HG02623 (cell line): ENCODE measurements at regions not wholly inside any gene's neighbourhood (a gene's known extent, or its start where the extent isn't known, plus 50 kb on each side); places are given as distances from the start of the nearest gene placed in this dataset.
A peak's percentile ranks its signal among the peaks of the same experiment; 100 is the strongest.
"Not testable (repeated sequence)": the region's sequence is repeated elsewhere in the genome, so short reads cannot be mapped to it uniquely, and the experiment has no call there.

Experiments
- ATAC-seq: cut with Tn5 transposase; IDR thresholded peaks from one replicate; pipeline ENCODE4 v1.9.1; 2021; ENCODE audit warnings: moderate library complexity; ENCODE audit not compliant: unreplicated experiment

DNA sequence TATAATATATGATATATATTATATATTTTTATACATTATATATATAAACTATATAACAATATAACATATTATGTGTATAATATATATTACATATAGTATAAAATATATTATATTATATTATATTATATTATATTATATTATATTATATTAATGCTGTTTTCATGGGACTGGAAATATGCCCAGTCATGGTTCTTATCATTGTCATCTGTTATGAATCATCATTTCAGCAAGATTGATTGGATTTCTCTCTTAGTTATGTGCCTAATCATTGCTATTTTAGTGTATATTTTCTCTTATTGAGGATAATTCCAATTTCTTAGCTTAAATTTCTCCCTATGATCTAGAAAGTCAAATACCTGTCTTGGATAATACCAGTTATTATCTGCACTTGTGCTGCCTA lies 617.8 kb downstream of the TRIB2 start:
- no peak for ATAC-seq

DNA sequence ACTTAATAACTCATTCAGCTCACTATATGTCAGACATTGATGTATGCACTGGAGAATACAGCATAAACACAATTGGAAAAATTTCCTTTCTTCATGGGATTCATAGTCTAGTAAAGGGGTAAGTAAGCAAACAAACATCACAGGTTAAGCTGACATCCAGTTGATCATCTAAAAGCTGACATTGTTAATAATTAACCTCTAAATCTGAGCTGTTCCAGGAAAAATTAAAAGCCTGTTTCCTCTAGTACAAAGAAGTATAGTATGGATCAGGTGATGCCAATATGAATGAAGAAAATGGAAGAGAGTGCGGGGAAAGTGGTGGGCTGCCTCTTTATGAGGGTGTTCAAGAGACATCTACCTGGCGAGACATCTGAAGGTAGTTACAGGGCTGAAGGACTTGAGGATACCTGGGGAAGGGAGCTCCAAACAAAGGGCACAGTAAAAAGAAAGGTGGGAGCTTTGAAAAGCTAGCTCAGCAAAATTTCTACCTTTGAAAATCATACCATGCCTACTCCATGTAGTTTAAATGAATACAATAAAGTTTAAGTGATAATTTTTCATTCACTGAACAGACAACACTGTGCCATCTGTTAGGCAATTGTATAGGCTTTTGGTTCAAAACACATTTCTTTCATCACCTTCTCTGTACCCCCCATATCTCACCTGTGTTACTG lies 619.3 kb downstream of the TRIB2 start:
- ATAC-seq, result no peak

DNA sequence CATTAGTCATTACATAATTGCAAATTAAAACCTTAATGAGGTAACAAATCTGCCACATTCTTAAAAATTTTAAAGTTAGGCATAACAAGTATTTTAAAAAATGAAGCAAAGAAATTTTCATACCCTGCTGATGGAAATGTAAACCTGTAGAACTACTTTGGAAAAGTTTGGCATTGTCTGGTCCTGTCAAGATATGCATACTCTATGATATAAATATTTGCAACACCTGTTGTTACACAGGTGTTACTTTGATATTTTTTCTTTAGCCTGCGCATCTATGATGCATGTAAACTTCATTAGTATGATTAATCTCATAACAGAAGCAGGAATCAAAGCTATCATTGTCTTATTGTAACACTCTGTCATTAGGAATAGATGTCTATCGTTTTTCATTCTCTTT lies 634.3 kb downstream of the TRIB2 start:
- no peak for ATAC-seq

DNA sequence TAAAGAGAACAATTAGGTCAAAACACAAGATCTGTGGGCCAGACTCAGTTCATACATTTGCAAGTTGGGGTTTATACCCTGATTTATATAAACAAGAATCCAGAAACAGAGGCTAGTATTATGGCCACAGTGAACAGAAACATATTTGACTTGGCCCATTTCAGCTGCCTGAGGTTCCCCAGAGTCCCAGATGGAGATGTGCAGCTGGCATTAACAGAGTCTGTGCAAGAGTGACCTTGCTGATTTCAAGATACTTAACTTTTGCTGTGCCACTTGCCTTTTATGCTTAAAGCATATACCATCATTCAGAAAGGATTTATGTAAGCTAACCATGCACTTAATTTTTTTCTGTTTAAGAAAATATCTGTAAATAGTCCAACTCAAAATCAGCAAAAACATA lies 636.3 kb downstream of the TRIB2 start:
- ATAC-seq, result no peak

DNA sequence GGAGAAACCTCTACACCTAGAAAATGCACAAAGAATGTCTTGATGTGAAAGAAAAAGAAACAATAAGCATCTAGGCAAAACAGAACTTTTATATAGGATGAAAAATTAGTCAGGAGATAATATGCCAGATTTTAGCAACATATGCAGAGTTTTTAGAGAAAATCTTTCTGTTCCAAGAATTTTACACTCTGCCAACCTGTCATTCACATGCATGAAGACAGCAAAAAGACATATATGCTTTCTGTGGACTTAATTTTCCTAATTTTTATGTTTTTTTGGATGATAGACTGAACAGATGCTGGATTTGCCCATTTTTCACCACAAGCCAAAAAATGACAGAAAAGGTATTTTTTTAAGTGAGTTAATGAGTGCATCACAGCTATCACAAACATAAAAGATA lies 637.3 kb downstream of the TRIB2 start:
- no peak for ATAC-seq

DNA sequence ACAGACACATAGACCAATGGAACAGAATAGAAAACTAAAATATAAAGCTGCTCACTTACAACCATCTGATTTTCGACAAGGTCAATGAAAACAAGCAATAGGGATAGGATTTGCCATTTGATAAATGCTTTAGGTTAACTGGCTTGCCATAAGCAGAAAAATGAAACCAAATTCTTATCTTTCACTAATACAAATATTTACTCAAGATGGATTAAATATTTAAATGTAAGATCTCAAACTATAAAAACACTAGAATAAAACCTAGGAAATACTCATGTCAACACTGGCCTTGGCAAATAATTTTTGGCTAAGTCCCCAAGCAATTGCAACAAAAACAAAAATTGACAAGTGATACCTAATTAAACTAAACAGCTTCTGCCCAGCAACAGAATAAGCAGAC lies 665.2 kb downstream of the TRIB2 start:
- not testable (repeated sequence) for ATAC-seq

DNA sequence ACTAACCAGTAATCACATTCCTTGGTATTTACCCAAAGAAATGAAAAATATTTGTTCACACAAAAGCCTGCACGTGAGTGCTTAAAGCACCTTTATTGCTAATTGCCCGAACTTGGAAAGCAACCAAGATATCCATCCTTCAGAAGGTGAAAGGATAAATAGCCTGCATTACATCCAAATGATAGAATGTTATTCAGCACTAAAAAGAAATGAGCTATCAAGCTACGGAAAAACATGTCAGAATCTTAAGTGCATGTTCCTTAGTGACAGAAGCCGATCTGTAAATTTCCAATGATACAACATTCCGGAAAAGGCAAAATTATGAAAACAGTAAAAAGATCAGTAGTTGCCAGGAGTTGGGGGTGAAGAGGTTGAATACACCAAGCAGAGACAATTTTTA lies 672.4 kb downstream of the TRIB2 start:
- not testable (repeated sequence) for ATAC-seq

DNA sequence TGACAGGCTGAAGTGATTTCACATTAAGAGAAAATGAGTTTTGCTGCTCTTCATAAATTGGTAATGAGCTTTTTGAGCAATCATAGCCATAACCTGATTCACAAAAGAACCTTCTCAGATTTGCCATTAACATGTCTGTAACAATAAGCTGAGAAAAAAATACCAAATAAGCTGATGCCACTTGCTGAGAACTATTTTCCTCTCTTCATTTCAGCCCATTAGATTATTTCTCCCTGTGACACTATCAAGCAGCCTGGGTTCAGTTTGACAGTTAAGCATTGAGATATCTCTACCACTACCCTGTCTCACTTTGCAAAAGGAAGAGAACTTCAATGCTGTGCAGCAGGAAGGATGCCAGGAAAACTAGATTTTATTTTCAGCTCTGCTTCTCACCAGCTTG lies 673.9 kb downstream of the TRIB2 start:
- no peak for ATAC-seq

DNA sequence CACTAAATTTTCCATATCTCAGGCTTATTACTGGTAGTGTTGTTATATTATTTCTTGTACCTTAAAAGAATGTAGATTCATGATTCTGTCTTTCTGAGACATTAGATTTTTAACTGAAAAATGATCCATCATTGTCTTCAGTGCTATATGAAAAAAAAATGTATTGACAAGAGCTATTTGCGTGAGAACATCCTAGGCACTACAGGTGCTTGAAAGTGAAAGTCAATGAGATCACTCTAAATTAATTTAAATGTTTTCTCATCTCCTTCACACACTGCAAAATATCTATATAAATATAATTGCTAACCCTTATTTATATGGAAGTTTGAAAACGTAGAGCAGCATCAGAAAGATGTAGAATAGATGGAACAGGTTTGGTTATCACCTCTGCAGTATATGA lies 684.6 kb downstream of the TRIB2 start:
- no peak for ATAC-seq

DNA sequence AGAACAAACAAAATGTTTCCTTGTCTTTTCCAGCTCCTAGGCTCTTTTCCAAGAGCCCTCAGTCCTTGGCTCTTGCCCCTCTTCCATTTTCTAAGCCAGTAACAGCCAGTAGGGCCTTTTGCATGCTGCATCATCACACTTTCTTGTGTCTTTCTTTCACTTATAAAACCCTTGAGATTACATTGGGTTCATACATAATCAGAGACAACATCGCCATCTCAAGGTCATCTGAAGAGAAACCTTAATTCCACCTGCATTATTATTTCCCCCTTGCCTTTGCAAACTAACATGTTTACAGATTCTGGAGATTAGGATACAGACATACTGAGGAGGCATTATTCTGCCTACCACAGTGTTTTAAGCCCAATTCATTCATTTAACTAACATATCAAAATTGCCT lies 697.3 kb downstream of the TRIB2 start:
- ATAC-seq, result no peak

DNA sequence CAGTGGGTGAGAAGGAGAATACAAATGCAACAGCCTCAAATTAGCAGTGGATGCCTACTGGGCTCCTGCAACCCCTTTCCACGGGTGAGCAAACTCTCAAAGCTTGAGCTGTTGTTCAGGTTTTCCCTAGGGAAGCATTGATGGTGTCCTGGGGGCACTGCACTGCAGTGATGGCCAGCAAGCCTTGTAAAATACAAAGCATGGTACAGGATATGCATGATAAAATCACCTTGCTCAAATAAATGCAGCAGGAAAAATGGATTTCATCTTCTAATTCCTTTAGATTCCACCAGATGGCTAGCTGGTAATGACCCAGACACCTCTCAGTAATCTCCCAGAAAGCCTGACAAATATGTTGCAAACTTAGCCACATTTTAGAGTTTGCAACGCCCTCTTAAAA lies 698.2 kb downstream of the TRIB2 start:
- no peak for ATAC-seq

DNA sequence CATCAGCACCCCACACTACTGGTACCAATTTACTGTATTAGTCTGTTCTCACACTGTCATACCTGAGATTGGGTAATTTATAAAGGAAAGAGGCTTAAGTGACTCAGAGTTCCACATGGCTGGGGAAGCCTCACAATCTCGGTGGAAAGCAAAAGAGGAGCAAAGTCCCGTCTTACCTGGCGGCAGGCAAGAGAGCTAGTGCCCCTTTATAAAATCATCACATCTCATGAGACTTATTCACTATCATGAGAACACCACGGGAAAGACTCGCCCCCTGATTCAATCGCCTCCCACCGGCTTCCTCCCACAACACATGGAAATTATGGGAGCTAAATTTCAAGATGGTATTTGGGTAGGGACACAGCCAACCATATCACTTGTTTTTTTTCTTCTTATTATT lies 717.2 kb downstream of the TRIB2 start:
- ATAC-seq, result no peak

DNA sequence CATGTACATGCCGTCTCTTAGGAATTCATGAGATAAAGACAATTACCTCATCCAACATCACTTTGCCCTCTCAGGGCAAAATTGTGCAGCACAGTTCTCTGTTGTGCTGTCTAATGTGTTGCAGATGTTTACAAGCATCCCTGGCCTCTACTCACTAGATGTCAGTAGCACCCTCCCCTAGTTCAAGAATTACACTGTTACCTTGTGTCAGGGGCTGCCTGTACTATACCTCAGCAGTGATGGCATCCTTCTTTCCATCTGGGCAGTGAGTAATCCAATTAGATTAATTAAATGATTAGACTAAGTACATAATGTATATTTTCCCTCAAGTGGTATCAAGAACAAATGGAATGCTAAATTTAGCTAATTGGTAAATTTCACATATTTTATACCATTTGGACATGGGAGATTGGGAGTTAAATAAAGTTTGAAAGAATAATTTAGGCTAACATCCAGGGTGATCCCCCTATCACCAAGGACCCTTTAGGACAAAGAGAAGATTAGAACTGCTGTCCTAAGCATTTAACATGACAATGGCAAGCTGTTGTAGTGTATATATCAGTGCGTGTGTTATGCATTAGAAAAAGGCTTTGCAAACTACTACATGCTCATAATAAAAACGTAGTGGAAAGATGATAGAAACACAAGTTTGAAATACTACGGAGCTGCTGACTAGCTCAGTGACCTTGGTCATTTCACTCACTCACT lies 727.0 kb downstream of the TRIB2 start:
- ATAC-seq, result peak; percentile 67

DNA sequence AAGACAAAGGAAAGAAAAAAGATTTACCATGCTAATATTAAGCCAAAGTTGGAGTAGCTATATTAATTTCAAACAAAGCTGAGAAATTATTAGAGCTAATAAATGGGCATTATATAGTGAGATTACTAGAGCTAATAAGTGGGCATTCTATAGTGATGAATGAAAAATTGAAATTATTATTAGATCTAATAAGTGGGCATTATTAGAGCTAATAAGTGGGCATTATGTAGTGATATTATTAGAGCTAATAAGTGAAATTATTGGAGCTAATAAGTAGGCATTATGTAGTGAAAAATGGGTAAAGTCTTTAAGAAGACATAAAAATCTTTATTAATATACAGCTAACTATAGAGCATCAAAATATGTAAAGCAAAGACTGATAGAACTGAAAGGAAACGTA lies 745.7 kb downstream of the TRIB2 start:
- no peak for ATAC-seq

DNA sequence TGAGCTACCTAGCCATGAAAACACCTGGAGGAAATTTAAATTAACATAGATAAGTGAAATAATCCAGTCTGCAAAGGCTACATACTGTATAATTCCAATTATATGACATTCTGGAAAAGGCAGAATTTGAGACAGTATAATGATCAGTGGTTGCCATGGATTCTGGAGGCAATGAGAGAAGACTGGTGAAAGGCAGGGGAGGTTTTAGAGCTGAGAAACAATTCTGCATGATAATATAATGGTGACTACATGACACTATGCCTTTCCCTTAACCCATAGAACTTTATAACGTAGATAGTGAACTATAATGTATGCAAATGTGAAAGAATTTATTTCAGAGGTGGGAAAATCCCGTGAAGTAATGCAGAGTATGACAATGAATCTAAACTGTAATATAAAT lies 749.3 kb downstream of the TRIB2 start:
- ATAC-seq, result no peak

DNA sequence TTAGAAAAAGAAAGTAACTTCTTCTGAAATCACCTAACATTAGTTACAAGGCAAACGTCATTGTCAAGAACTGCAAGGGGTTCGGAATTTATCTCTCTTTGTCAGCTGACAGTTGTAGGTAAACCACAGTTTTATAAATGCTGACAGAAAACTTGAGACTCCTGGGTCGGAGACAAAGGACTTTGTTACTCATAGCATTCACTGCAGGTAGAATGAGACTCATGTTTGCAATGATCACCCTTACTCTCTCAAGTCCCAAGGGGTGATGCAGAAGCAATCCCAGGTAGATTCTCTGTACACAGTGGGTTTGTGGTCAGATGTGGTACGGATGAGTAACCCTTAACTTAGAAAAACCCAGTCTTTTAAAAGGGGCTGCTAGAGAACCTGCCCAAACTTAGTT lies 757.8 kb downstream of the TRIB2 start:
- no peak for ATAC-seq

DNA sequence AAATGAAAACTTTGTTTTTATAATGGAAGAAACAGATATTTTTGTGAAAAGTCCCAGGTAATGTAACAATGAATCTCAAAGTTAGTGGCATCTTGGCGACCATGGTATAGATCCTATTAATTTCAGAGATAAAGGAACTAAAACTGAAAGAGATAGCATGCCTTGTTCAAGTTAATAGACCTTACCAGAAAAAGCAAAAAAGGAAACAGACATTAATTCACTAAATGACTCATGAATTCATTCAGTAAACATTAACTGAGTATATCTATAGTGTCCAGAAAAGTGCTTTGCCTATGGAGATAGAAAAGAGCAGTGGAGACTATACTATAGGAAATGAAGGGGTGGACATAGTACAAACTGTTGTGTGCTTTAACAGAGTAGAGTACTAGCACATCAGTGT lies 763.3 kb downstream of the TRIB2 start:
- ATAC-seq, result peak; percentile 79

DNA sequence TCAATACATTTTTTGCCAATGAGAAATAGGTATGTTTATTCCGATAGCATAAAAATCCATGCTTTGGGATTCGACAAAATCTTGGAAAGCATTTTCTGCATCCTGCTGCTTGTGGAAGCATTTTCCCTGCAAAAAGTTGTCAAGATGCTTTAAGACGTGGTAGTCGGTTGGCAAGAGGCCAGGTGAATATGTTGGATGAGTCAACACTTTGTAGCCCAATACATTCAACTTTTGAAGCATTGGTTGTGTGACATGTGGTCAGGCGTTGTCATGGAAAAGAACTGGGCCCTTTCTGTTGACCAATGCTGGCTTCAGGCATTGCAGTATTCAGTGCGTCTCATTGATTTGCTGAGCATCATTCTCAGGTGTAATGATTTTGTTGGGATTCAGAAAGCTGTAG lies 764.5 kb downstream of the TRIB2 start:
- ATAC-seq, result no peak

DNA sequence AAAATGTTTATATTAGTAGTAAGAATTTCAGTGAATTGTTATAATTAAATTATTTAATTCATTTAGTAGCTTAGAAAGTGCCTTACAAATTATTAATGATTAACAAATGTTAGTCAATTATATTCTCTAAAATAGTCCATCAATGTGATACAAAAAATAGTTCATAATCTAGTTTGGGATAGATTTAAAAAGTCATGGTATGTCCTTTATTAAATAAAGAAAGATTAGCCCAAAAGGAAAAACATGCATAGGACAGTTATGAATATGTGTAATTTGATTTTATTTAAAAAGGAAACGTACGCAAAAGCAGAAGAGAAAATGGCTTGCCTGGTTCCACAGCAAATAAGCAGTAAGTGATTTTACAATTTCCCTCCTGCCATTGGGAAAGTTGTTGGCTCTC lies 768.5 kb downstream of the TRIB2 start:
- no peak for ATAC-seq

DNA sequence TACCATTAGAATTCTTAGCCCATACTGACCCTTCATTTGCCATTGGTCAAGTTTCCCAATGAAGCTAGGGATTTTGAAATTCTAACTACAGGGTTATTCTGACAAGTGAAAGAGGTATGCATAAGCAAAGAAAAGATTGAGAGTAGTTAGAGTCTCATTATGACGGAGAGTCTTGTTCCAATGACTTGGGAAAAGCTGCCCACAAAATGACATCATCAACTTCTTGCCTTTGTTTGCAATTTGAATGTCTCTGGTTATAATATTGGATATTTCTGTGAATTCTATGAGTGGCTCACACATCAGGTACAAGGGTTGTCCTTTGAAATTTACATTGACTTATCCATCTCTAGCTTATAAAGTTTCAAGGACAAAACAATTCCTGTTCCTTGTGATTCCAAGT lies 772.2 kb downstream of the TRIB2 start:
- no peak for ATAC-seq

DNA sequence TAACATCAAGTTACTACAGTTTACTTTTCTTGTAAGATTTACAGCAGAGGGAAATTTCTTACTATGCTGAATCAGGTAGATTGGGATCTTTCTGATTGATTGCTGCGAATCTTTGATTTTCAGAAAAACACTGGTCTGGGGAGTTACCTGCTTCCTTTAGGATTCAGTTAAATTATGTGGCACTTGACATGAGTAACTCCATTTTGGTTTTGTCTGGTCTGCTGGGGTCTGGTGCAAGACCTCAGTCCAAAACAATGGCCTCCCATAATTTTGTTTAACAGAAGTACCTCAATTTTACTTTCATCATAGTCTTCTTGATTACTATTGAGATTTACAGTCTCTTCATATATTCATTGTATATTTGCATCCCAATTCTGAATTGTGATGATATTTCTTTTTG lies 775.5 kb downstream of the TRIB2 start:
- no peak for ATAC-seq

DNA sequence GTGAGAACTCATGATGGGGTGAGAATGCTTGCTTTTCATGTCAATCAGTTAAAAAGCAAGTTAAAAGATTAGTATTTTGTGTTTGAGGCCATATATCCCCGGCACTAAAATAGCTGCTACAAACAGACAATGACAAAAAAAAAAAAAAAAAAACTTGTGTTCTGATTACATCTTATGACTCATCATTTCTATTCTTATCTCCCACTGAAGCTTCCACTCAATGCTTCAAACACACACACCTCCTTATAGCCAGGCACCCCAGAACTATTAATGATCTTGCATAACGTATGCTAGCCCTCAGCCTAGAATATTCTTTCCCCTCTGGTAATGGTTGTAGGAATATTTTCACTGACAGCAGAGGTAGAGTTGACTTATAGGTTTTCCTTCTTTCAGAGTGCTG lies 778.3 kb downstream of the TRIB2 start:
- ATAC-seq, result no peak

DNA sequence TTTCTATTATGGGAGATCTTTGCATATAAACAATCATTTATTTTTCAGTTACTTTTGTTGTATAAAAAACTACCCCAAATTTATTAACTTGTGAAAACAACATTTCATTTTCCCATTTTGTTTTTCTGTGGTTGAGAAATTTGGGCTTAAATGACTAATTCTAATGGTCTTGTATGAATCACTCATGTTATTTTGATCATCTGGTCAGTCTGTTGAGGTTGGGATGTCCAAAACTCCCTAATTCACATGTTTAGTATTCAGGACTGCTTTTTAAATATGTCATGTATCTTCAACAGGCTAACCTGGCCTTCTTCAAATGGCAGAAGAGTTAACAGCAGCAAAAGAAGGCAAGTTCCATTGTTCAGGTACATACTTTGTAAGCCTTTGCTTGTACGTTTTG lies 788.1 kb downstream of the TRIB2 start:
- ATAC-seq, result peak; percentile 77
